ENCODE measurements at regions not wholly inside any gene's neighbourhood (a gene's known extent, or its start where the extent isn't known, plus 50 kb on each side); places are given as distances from the start of the nearest gene placed in this dataset.

GRCh38 chr22:44362249-44363012, 49.7 kb upstream of the SHISAL1 start:
- no peak for TF ChIP-seq EZH2 (IDR thresholded peaks at IDR 0.05; ENCODE audit: low read length, missing control alignments)
- no peak for TF ChIP-seq CTCF (conservative IDR thresholded peaks at IDR 0.05 in 1 of 2, IDR thresholded peaks at IDR 0.05 in 1 of 2; ENCODE audit: low read depth in 1 of 2, low read length in 2 of 2)
